Loucy (cell line): ENCODE measurements at regions not wholly inside any gene's neighbourhood (a gene's known extent, or its start where the extent isn't known, plus 50 kb on each side); places are given as distances from the start of the nearest gene placed in this dataset.
A peak's percentile ranks its signal among the peaks of the same experiment; 100 is the strongest.

Experiments used
- H2AFZ ChIP-seq: fragments of 200-600 bp; sonication (generic); 2 replicates; pipeline ENCODE4 v1.6.0; 2016; ENCODE audit warnings: antibody characterized with exemption, mild to moderate bottlenecking, low read length, moderate library complexity
- H3F3A ChIP-seq: fragments of 200-600 bp; 2 replicates; pipeline ENCODE4 v1.6.0; 2016; ENCODE audit warnings: antibody characterized with exemption, low read depth, mild to moderate bottlenecking
- H3K27me3 ChIP-seq: fragments of 200-600 bp; sonication (generic); 2 replicates; pipeline ENCODE4 v1.6.1; 2014; ENCODE audit warnings: low read length, mild to moderate bottlenecking; ENCODE audit not compliant: insufficient read depth, poor library complexity, severe bottlenecking
- H3K36me3 ChIP-seq: fragments of 200-600 bp; sonication (generic); 2 replicates; pipeline ENCODE4 v1.6.1; 2016; ENCODE audit warnings: low read length; ENCODE audit not compliant: insufficient read depth
- H3K4me1 ChIP-seq: fragments of 200-600 bp; sonication (generic); 2 replicates; pipeline ENCODE4 v1.5.1; 2014; ENCODE audit warnings: low read length, mild to moderate bottlenecking; ENCODE audit not compliant: insufficient read depth, poor library complexity, severe bottlenecking
- H3K4me2 ChIP-seq: fragments of 200-600 bp; sonication (generic); 2 replicates; pipeline ENCODE4 v1.6.0; 2014; ENCODE audit warnings: antibody characterized with exemption, low read length, low read depth, mild to moderate bottlenecking; ENCODE audit not compliant: poor library complexity, severe bottlenecking
- H3K4me3 ChIP-seq: fragments of 200-600 bp; sonication (generic); 2 replicates; pipeline ENCODE4 v1.5.1; 2014; ENCODE audit warnings: low read length, mild to moderate bottlenecking, mixed read lengths; ENCODE audit not compliant: poor library complexity, severe bottlenecking
- H3K79me2 ChIP-seq: fragments of 200-600 bp; sonication (generic); 2 replicates; pipeline ENCODE4 v1.6.1; 2014; ENCODE audit warnings: low read length; ENCODE audit not compliant: insufficient read depth
- H3K9ac ChIP-seq: fragments of 200-600 bp; sonication (generic); 2 replicates; pipeline ENCODE4 v1.6.0; 2014; ENCODE audit warnings: mild to moderate bottlenecking, low read depth, low read length, moderate library complexity; ENCODE audit not compliant: poor library complexity, severe bottlenecking
- H3K9me2 ChIP-seq: fragments of 200-600 bp; sonication (generic); replicated peaks from 2 replicates; pipeline ENCODE4 v1.6.1; 2016; ENCODE audit warnings: low read depth, low read length, mixed read lengths
- H3K9me3 ChIP-seq: fragments of 200-600 bp; sonication (generic); 2 replicates; pipeline ENCODE4 v1.6.1; 2014; ENCODE audit warnings: mild to moderate bottlenecking, antibody characterized with exemption, low read length, low read depth; ENCODE audit not compliant: insufficient read depth
- H4K20me1 ChIP-seq: fragments of 200-600 bp; sonication (generic); 2 replicates; pipeline ENCODE4 v1.6.0; 2014; ENCODE audit warnings: antibody characterized with exemption, low read length, mild to moderate bottlenecking; ENCODE audit not compliant: insufficient read depth, poor library complexity, severe bottlenecking
- CTCF ChIP-seq: fragments of 200-600 bp; sonication (generic); conservative IDR thresholded peaks from 2 replicates; pipeline ENCODE4 v1.5.1; 2014; ENCODE audit warnings: mild to moderate bottlenecking, antibody characterized with exemption, low read length
- EZH2phosphoT487 ChIP-seq: fragments of 200-600 bp; IDR thresholded peaks from 2 replicates; pipeline ENCODE4 v1.6.1; 2018; ENCODE audit warnings: antibody characterized with exemption, mild to moderate bottlenecking, moderate library complexity, borderline replicate concordance

- Histone ChIP-seq H3K79me2 (no peaks in the 10 kb centered on the region), H2AFZ (no peak overlapping the region), H3F3A (no peaks in the 10 kb centered on the region), H3K4me2 (no peak overlapping the region), H3K9me2 (no peaks in the 10 kb centered on the region), H3K9me3 (no peaks in the 10 kb centered on the region; the same call in 1 of the 2 replicates), H4K20me1 (no peaks in the 10 kb centered on the region), H3K4me1 (no peaks in the 10 kb centered on the region), H3K36me3 (no peaks in the 10 kb centered on the region), H3K9ac (no peak overlapping the region), H3K4me3 (no peak overlapping the region), H3K27me3 (no peaks in the 10 kb centered on the region)
- no peak for TF ChIP-seq CTCF
- no peak for TF ChIP-seq EZH2phosphoT487
Measured at GRCh38 chr5:5018578-5018970, 121.6 kb upstream of the ADAMTS16 start.

- Histone ChIP-seq H3F3A (no peaks in the 10 kb centered on the region), H2AFZ (no peak overlapping the region), H3K79me2 (no peaks in the 10 kb centered on the region), H3K9ac (no peak overlapping the region), H3K4me3 (no peak overlapping the region), H3K4me1 (no peaks in the 10 kb centered on the region), H3K9me2 (no peaks in the 10 kb centered on the region), H3K9me3 (no peaks in the 10 kb centered on the region; the same call in 1 of the 2 replicates), H3K27me3 (no peaks in the 10 kb centered on the region), H3K36me3 (no peaks in the 10 kb centered on the region), H3K4me2 (no peak overlapping the region), H4K20me1 (no peaks in the 10 kb centered on the region)
- TF ChIP-seq EZH2phosphoT487 (no peak), CTCF (no peak)
Measured at GRCh38 chr5:5021436-5021835, 118.7 kb upstream of the ADAMTS16 start.

- H3K9ac ChIP-seq = no peak overlapping the region
- no peaks in the 10 kb centered on the region for H3K9me3 ChIP-seq
- H3K36me3 ChIP-seq = no peaks in the 10 kb centered on the region
- H3K9me2 ChIP-seq = no peaks in the 10 kb centered on the region
- TF ChIP-seq EZH2phosphoT487 (no peak), CTCF (no peak)
- no peaks in the 10 kb centered on the region for H3F3A ChIP-seq
- no peaks in the 10 kb centered on the region for H4K20me1 ChIP-seq
- H3K4me1 ChIP-seq = no peaks in the 10 kb centered on the region
- H3K4me2 ChIP-seq = peak overlapping the region; percentile 40
- H3K4me3 ChIP-seq = peak overlapping the region; percentile 43
- H2AFZ ChIP-seq = peak overlapping the region; percentile 43; the same call in 1 of the 2 replicates
- H3K27me3 ChIP-seq = no peaks in the 10 kb centered on the region
- no peaks in the 10 kb centered on the region for H3K79me2 ChIP-seq
Measured at GRCh38 chr5:5025098-5025773, 114.9 kb upstream of the ADAMTS16 start.
